Muscle layer of duodenum (tissue), 2 donors: ENCODE measurements at regions not wholly inside any gene's neighbourhood (a gene's known extent, or its start where the extent isn't known, plus 50 kb on each side); places are given as distances from the start of the nearest gene placed in this dataset.
"Not testable (repeated sequence)": the region's sequence is repeated elsewhere in the genome, so short reads cannot be mapped to it uniquely, and the experiment has no call there.

Experiments
- H3K27ac ChIP-seq: one replicate; pipeline ENCODE4 v1.7.0; 2013; ENCODE audit warnings: mild to moderate bottlenecking, low read length
- H3K27me3 ChIP-seq: one replicate; pipeline ENCODE4 v1.7.0; 2013; ENCODE audit warnings: low read depth, mild to moderate bottlenecking, control low read depth, low read length
- H3K36me3 ChIP-seq, 2 donors: one replicate each; pipeline ENCODE4 v1.7.0; 2013; ENCODE audit warnings: low read length in 2 of 2, control low read depth in 1 of 2, mild to moderate bottlenecking in 1 of 2; ENCODE audit not compliant: insufficient read depth in 2 of 2, control insufficient read depth in 1 of 2
- H3K4me1 ChIP-seq, 2 donors: one replicate each; pipeline ENCODE4 v1.7.0; 2013; ENCODE audit warnings: low read length in 2 of 2, mild to moderate bottlenecking in 2 of 2, control low read depth in 1 of 2, moderate library complexity in 1 of 2; ENCODE audit not compliant: insufficient read depth in 2 of 2, control insufficient read depth in 1 of 2
- H3K4me3 ChIP-seq, 2 donors: one replicate each; pipeline ENCODE4 v1.7.0; 2013; ENCODE audit warnings: low read length in 2 of 2, low read depth in 1 of 2, mild to moderate bottlenecking in 1 of 2
- H3K9me3 ChIP-seq, 2 donors: one replicate each; pipeline ENCODE4 v1.7.0; 2013; ENCODE audit warnings: low read length in 2 of 2, control low read depth in 1 of 2, mild to moderate bottlenecking in 1 of 2; ENCODE audit not compliant: control insufficient read depth in 1 of 2
- donor health status: healthy.

DNA sequence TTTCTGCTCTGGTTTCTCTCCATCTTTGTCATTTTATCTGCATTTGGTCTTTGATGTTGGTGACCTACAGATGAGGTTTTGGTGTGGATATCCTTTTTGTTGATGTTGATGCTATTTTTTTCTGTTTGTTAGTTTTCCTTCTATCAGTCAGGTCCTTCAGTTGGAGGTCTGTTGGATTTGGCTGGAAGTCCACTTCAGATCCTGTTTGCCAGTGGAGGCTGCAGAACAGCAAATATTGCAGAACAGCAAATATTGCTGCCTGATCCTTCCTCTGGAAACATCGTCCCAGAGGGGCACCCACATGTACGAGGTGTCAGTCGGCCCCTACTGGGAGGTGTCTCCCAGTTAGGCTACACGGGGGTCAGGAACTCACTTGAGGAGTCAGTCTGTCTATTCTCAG lies 265.4 kb upstream of the SYNCRIP start:
- H3K4me3 ChIP-seq, H3K36me3 ChIP-seq, H3K9me3 ChIP-seq, H3K27ac ChIP-seq, H3K27me3 ChIP-seq, H3K4me1 ChIP-seq: not testable (repeated sequence)

DNA sequence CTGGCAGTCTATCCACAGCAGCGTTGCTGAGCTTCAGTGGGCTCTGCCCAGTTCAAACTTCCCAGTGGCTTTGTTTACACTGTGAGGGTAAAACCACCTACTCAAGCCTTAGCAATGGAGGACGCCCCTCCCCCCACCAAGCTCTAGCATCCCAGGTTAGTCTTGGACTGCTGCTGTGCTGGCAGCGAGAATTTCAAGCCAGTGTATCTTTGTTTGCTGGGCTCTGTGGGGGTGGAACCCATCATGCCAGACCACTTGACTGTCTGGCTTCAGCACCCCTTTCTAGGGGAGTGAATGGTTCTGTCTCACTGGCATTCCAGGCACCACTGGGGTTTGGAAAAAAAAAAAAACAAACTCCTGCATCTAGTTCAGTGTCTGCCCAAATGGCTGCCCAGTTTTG lies 249.7 kb upstream of the SYNCRIP start:
- Histone ChIP-seq H3K27me3 (no peaks in the 10 kb centered on the region), H3K9me3 (no peaks in the 10 kb centered on the region), H3K36me3 (no peaks in the 10 kb centered on the region), H3K27ac (no peak overlapping the region), H3K4me1 (no peaks in the 10 kb centered on the region), H3K4me3 (no peak overlapping the region)

DNA sequence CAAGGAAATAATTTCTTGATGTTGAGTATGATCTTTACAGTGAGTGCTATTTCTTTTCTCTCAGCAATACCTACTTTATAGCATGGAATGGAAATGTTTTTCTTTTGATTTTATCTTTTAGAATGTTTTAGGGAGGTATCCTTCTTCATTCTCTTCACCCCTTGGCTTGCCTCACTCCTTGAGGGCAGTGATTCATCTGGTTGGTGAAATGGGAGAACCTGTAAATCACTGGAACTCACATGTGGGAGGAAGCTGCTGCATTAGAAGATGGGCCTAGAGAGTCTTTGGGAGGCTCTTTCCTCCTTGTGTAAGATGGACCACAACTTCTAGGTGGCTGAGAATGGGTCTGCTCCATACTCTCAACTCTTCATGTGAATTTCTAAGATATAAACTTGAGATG lies 244.8 kb upstream of the SYNCRIP start:
- no peaks in the 10 kb centered on the region for H3K4me1 ChIP-seq
- no peaks in the 10 kb centered on the region for H3K9me3 ChIP-seq
- H3K27ac ChIP-seq, result no peak overlapping the region
- no peaks in the 10 kb centered on the region for H3K27me3 ChIP-seq
- no peaks in the 10 kb centered on the region for H3K36me3 ChIP-seq
- no peak overlapping the region for H3K4me3 ChIP-seq

- Histone ChIP-seq H3K4me3 (no peak overlapping the region), H3K27me3 (no peaks in the 10 kb centered on the region), H3K27ac (no peak overlapping the region), H3K36me3 (no peaks in the 10 kb centered on the region), H3K4me1 (peaks cover 11 to 14% of the 10 kb centered on the region in 2 donors), H3K9me3 (no peaks in the 10 kb centered on the region)
Measured at GRCh38 chr6:85868685-85869084, 226.0 kb upstream of the SYNCRIP start.

GRCh38 chr6:85867595-85867994 lies 224.9 kb upstream of the SYNCRIP start:
- Histone ChIP-seq H3K27me3 (no peaks in the 10 kb centered on the region), H3K4me1 (peaks cover 11 to 14% of the 10 kb centered on the region in 2 donors), H3K27ac (no peak overlapping the region), H3K4me3 (no peak overlapping the region), H3K36me3 (no peaks in the 10 kb centered on the region), H3K9me3 (no peaks in the 10 kb centered on the region)

DNA sequence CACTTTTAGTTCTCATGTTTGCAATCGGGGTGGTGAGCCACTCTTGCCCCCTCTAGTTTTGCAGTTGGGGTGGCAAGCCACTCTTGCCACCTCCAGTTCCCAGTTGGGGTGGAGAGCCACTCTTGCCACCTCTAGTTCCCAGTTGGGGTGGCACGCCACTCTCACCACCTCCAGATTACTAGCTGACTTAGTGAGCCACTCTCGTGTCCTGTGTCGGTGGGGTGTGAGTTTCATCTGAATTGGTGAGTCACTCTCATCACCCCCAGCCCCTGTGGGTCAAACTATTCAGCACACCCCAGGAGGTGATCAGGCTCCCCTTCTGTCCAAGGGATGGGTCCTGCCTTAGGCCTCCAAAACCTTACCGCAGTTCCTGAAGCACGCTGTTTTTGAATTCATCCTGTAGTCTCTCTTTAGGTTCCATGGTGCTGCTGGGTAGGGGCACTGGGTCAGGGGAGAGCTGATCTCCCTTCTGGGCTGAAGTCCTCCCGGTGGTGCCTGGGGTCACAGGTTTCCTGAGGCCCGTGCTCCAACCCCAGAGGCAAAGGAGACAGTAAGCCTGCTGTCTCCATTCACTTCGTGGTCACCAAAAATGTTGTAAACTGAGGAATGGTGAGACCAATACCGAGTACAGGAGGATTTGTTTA lies 224.2 kb upstream of the SYNCRIP start:
- Histone ChIP-seq H3K27ac (no peak overlapping the region), H3K4me1 (peaks cover 11 to 14% of the 10 kb centered on the region in 2 donors), H3K27me3 (no peaks in the 10 kb centered on the region), H3K4me3 (peak overlapping the region; percentile 59 to 71), H3K36me3 (no peaks in the 10 kb centered on the region), H3K9me3 (no peaks in the 10 kb centered on the region)

- Histone ChIP-seq H3K9me3 (no peaks in the 10 kb centered on the region), H3K36me3 (no peaks in the 10 kb centered on the region), H3K27ac (no peak overlapping the region), H3K4me3 (peak overlapping the region; percentile 59 to 71), H3K4me1 (peaks cover 11 to 14% of the 10 kb centered on the region in 2 donors), H3K27me3 (no peaks in the 10 kb centered on the region)
Measured at GRCh38 chr6:85866370-85866730, 223.7 kb upstream of the SYNCRIP start.

- no peaks in the 10 kb centered on the region for H3K36me3 ChIP-seq
- no peaks in the 10 kb centered on the region for H3K9me3 ChIP-seq
- H3K27me3 ChIP-seq, result no peaks in the 10 kb centered on the region
- peaks cover 11 to 14% of the 10 kb centered on the region in 2 donors for H3K4me1 ChIP-seq
- H3K27ac ChIP-seq, result peak overlapping the region; percentile 37
- peak overlapping the region; percentile 59 to 71 for H3K4me3 ChIP-seq
Measured at GRCh38 chr6:85865420-85866369, 223.0 kb upstream of the SYNCRIP start.

- H3K27me3 ChIP-seq, result no peaks in the 10 kb centered on the region
- no peak overlapping the region for H3K27ac ChIP-seq
- peaks cover 11 to 14% of the 10 kb centered on the region in 2 donors for H3K4me1 ChIP-seq
- H3K4me3 ChIP-seq, result peak overlapping the region; percentile 59 to 71
- H3K36me3 ChIP-seq, result no peaks in the 10 kb centered on the region
- no peaks in the 10 kb centered on the region for H3K9me3 ChIP-seq
Measured at GRCh38 chr6:85864453-85865401, 222.0 kb upstream of the SYNCRIP start.

- Histone ChIP-seq H3K4me3 (no peak overlapping the region), H3K27me3 (no peaks in the 10 kb centered on the region), H3K27ac (no peak overlapping the region), H3K4me1 (no peaks in the 10 kb centered on the region), H3K9me3 (no peaks in the 10 kb centered on the region), H3K36me3 (no peaks in the 10 kb centered on the region)
Measured at GRCh38 chr6:85856235-85856634, 213.5 kb upstream of the SYNCRIP start.
